ENCODE measurements at regions not wholly inside any gene's neighbourhood (a gene's known extent, or its start where the extent isn't known, plus 50 kb on each side); places are given as distances from the start of the nearest gene placed in this dataset.

GRCh38 chr3:135755330-135756105, 210.0 kb upstream of the PPP2R3A start:
- no peaks in the 10 kb centered on the region for H3K9me3 Mint-ChIP-seq

GRCh38 chr3:135756106-135756668, 209.3 kb upstream of the PPP2R3A start:
- intact Hi-C loops (cut with micrococcal nuclease) = no loop called here
- H3K27me3 Mint-ChIP-seq (ENCODE audit: low read depth) = no peaks in the 10 kb centered on the region
- no peaks in the 10 kb centered on the region for H3K4me1 Mint-ChIP-seq (ENCODE audit: low read depth)
- no peak for DNase-seq (ENCODE audit: low spot score)
- H3K27ac Mint-ChIP-seq = no peak overlapping the region
- H3K9me3 Mint-ChIP-seq = no peaks in the 10 kb centered on the region
- no peaks in the 10 kb centered on the region for H3K36me3 Mint-ChIP-seq (ENCODE audit: low read depth)
- H3K4me3 Mint-ChIP-seq (ENCODE audit: low read depth) = no peak overlapping the region

More at GRCh38 chr3:135755330-135756105, 210.0 kb upstream of the PPP2R3A start:
- intact Hi-C loops (cut with micrococcal nuclease) = no loop called here
- no peak for DNase-seq (ENCODE audit: low spot score)
- Mint-ChIP-seq H3K4me1 (ENCODE audit: low read depth) (no peaks in the 10 kb centered on the region), H3K27me3 (ENCODE audit: low read depth) (no peaks in the 10 kb centered on the region), H3K4me3 (ENCODE audit: low read depth) (no peak overlapping the region), H3K36me3 (ENCODE audit: low read depth) (no peaks in the 10 kb centered on the region), H3K27ac (no peak overlapping the region)

GRCh38 chr3:135757421-135757820, 208.1 kb upstream of the PPP2R3A start:
- Mint-ChIP-seq H3K36me3 (ENCODE audit: low read depth) (no peaks in the 10 kb centered on the region), H3K4me3 (ENCODE audit: low read depth) (no peak overlapping the region), H3K9me3 (no peaks in the 10 kb centered on the region), H3K4me1 (ENCODE audit: low read depth) (no peaks in the 10 kb centered on the region), H3K27me3 (ENCODE audit: low read depth) (no peaks in the 10 kb centered on the region), H3K27ac (no peak overlapping the region)
- intact Hi-C loops (cut with micrococcal nuclease) = no loop called here
- no peak for DNase-seq (ENCODE audit: low spot score)

- Mint-ChIP-seq H3K4me1 (ENCODE audit: low read depth) (no peaks in the 10 kb centered on the region), H3K36me3 (ENCODE audit: low read depth) (no peaks in the 10 kb centered on the region), H3K27ac (no peak overlapping the region), H3K9me3 (no peaks in the 10 kb centered on the region), H3K4me3 (ENCODE audit: low read depth) (no peak overlapping the region), H3K27me3 (ENCODE audit: low read depth) (no peaks in the 10 kb centered on the region)
- intact Hi-C loops (cut with micrococcal nuclease) = no loop called here
- no peak for DNase-seq (ENCODE audit: low spot score)
Observed at GRCh38 chr3:135758961-135759360, 206.6 kb upstream of the PPP2R3A start.

GRCh38 chr3:135759651-135760050, 205.9 kb upstream of the PPP2R3A start:
- Mint-ChIP-seq H3K27ac (no peak overlapping the region), H3K9me3 (no peaks in the 10 kb centered on the region), H3K27me3 (ENCODE audit: low read depth) (no peaks in the 10 kb centered on the region), H3K4me1 (ENCODE audit: low read depth) (no peaks in the 10 kb centered on the region), H3K4me3 (ENCODE audit: low read depth) (no peak overlapping the region), H3K36me3 (ENCODE audit: low read depth) (no peaks in the 10 kb centered on the region)
- intact Hi-C loops (cut with micrococcal nuclease) = no loop called here
- no peak for DNase-seq (ENCODE audit: low spot score)

GRCh38 chr3:135760581-135760980, 204.9 kb upstream of the PPP2R3A start:
- Mint-ChIP-seq H3K4me1 (ENCODE audit: low read depth) (no peaks in the 10 kb centered on the region), H3K36me3 (ENCODE audit: low read depth) (no peaks in the 10 kb centered on the region), H3K27me3 (ENCODE audit: low read depth) (no peaks in the 10 kb centered on the region), H3K9me3 (no peaks in the 10 kb centered on the region), H3K27ac (no peak overlapping the region), H3K4me3 (ENCODE audit: low read depth) (no peak overlapping the region)
- intact Hi-C loops (cut with micrococcal nuclease) = no loop called here
- no peak for DNase-seq (ENCODE audit: low spot score)

GRCh38 chr3:135762188-135762856, 203.2 kb upstream of the PPP2R3A start:
- no peaks in the 10 kb centered on the region for H3K36me3 Mint-ChIP-seq (ENCODE audit: low read depth)
- DNase-seq (ENCODE audit: low spot score) = no peak
- no peak overlapping the region for H3K27ac Mint-ChIP-seq
- H3K27me3 Mint-ChIP-seq (ENCODE audit: low read depth) = no peaks in the 10 kb centered on the region
- H3K9me3 Mint-ChIP-seq = no peaks in the 10 kb centered on the region
- no peak overlapping the region for H3K4me3 Mint-ChIP-seq (ENCODE audit: low read depth)
- intact Hi-C loops (cut with micrococcal nuclease) = no loop called here
- no peaks in the 10 kb centered on the region for H3K4me1 Mint-ChIP-seq (ENCODE audit: low read depth)

GRCh38 chr3:135766115-135766514, 199.4 kb upstream of the PPP2R3A start:
- intact Hi-C loops (cut with micrococcal nuclease) = no loop called here
- DNase-seq (ENCODE audit: low spot score) = no peak
- H3K4me3 Mint-ChIP-seq (ENCODE audit: low read depth) = no peak overlapping the region
- no peaks in the 10 kb centered on the region for H3K36me3 Mint-ChIP-seq (ENCODE audit: low read depth)
- no peak overlapping the region for H3K27ac Mint-ChIP-seq
- H3K9me3 Mint-ChIP-seq = no peaks in the 10 kb centered on the region
- H3K27me3 Mint-ChIP-seq (ENCODE audit: low read depth) = no peaks in the 10 kb centered on the region
- H3K4me1 Mint-ChIP-seq (ENCODE audit: low read depth) = no peaks in the 10 kb centered on the region

- Mint-ChIP-seq H3K9me3 (no peaks in the 10 kb centered on the region), H3K4me1 (ENCODE audit: low read depth) (no peaks in the 10 kb centered on the region), H3K27ac (no peak overlapping the region), H3K36me3 (ENCODE audit: low read depth) (no peaks in the 10 kb centered on the region), H3K27me3 (ENCODE audit: low read depth) (no peaks in the 10 kb centered on the region), H3K4me3 (ENCODE audit: low read depth) (no peak overlapping the region)
- intact Hi-C loops (cut with micrococcal nuclease) = no loop called here
- no peak for DNase-seq (ENCODE audit: low spot score)
Observed at GRCh38 chr3:135771760-135772159, 193.8 kb upstream of the PPP2R3A start.

GRCh38 chr3:135779024-135779423, 186.5 kb upstream of the PPP2R3A start:
- no peaks in the 10 kb centered on the region for H3K36me3 Mint-ChIP-seq (ENCODE audit: low read depth)
- no peak for DNase-seq (ENCODE audit: low spot score)
- intact Hi-C loops (cut with micrococcal nuclease) = no loop called here
- H3K27ac Mint-ChIP-seq = no peak overlapping the region
- no peaks in the 10 kb centered on the region for H3K4me1 Mint-ChIP-seq (ENCODE audit: low read depth)
- H3K4me3 Mint-ChIP-seq (ENCODE audit: low read depth) = no peak overlapping the region
- no peaks in the 10 kb centered on the region for H3K27me3 Mint-ChIP-seq (ENCODE audit: low read depth)
- H3K9me3 Mint-ChIP-seq = no peaks in the 10 kb centered on the region

- H3K27me3 Mint-ChIP-seq (ENCODE audit: low read depth) = no peaks in the 10 kb centered on the region
- H3K4me3 Mint-ChIP-seq (ENCODE audit: low read depth) = no peak overlapping the region
Observed at GRCh38 chr3:135779590-135780235, 185.8 kb upstream of the PPP2R3A start.

GRCh38 chr3:135781026-135781815, 184.3 kb upstream of the PPP2R3A start:
- H3K4me3 Mint-ChIP-seq (ENCODE audit: low read depth) = no peak overlapping the region
- no peak overlapping the region for H3K27ac Mint-ChIP-seq
- no peak for DNase-seq (ENCODE audit: low spot score)
- H3K27me3 Mint-ChIP-seq (ENCODE audit: low read depth) = no peaks in the 10 kb centered on the region
- H3K9me3 Mint-ChIP-seq = no peaks in the 10 kb centered on the region
- no peaks in the 10 kb centered on the region for H3K4me1 Mint-ChIP-seq (ENCODE audit: low read depth)
- H3K36me3 Mint-ChIP-seq (ENCODE audit: low read depth) = no peaks in the 10 kb centered on the region
- intact Hi-C loops (cut with micrococcal nuclease) = no loop called here

More at GRCh38 chr3:135779590-135780235, 185.8 kb upstream of the PPP2R3A start:
- Mint-ChIP-seq H3K4me1 (ENCODE audit: low read depth) (no peaks in the 10 kb centered on the region), H3K9me3 (no peaks in the 10 kb centered on the region), H3K36me3 (ENCODE audit: low read depth) (no peaks in the 10 kb centered on the region), H3K27ac (no peak overlapping the region)
- DNase-seq (ENCODE audit: low spot score) = no peak
- intact Hi-C loops (cut with micrococcal nuclease) = no loop called here

Data from activated T-helper 2 cell treated with anti-CD3 and anti-CD28 coated beads, Interferon-gamma antibody, Interleukin-2, Interleukin-4, amounts not matched to agents 10 μg/mL and 5 μg/mL and 100 μg/mL, durations not matched to agents 14 hours and 24 hours and 36 hours (primary cell).